Vagina (tissue), 2 donors: ENCODE measurements at regions not wholly inside any gene's neighbourhood (a gene's known extent, or its start where the extent isn't known, plus 50 kb on each side); places are given as distances from the start of the nearest gene placed in this dataset.
"Not testable (repeated sequence)": the region's sequence is repeated elsewhere in the genome, so short reads cannot be mapped to it uniquely, and the experiment has no call there.

Experiments
- POLR2A ChIP-seq, 2 donors: fragments of 450-650 bp; IDR thresholded peaks; one replicate each; pipeline ENCODE4 v1.6.1; 2017; ENCODE audit warnings: antibody characterized with exemption in 2 of 2, mild to moderate bottlenecking in 2 of 2, moderate library complexity in 2 of 2
- POLR2AphosphoS5 ChIP-seq, 2 donors: sonication (generic); formaldehyde crosslinking; IDR thresholded peaks; one replicate each; pipeline ENCODE4 v1.9.0; 2017; ENCODE audit warnings: antibody characterized with exemption in 2 of 2, mild to moderate bottlenecking in 2 of 2, low read depth in 1 of 2; ENCODE audit not compliant: insufficient read depth in 1 of 2
- TF ChIP-seq, protein P1 (sequence below), 3 experiments: fragments of 450-650 bp in 2 of 3; fragments of 200-600 bp in 1 of 3; sonication (generic) in 1 of 3; IDR thresholded peaks; one replicate each; pipeline ENCODE4 v1.5.1; 2017 to 2019; ENCODE audit warnings: antibody characterized with exemption in 3 of 3, mild to moderate bottlenecking in 2 of 3, moderate library complexity in 2 of 3

DNA sequence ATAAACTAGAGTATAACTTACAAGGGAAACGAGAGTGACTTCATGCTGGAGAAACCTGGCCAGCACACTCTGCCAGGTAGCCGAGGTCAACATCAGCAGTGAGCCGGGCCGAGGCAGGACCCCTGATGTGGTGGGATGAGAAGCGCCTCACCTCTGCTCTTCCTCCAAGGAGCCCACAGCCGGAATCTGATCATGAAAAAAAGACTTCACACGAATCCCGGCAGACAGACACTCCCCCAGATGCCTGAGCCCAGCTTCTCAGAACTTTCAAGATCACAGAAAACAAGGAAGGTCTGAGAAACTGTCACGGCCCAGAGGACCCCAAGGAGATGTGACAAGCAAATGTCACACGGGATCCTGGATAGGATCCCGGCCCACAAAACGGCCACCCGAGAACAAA is 116.9 kb upstream of the FAM20C start:
- TF ChIP-seq, protein P1, sequence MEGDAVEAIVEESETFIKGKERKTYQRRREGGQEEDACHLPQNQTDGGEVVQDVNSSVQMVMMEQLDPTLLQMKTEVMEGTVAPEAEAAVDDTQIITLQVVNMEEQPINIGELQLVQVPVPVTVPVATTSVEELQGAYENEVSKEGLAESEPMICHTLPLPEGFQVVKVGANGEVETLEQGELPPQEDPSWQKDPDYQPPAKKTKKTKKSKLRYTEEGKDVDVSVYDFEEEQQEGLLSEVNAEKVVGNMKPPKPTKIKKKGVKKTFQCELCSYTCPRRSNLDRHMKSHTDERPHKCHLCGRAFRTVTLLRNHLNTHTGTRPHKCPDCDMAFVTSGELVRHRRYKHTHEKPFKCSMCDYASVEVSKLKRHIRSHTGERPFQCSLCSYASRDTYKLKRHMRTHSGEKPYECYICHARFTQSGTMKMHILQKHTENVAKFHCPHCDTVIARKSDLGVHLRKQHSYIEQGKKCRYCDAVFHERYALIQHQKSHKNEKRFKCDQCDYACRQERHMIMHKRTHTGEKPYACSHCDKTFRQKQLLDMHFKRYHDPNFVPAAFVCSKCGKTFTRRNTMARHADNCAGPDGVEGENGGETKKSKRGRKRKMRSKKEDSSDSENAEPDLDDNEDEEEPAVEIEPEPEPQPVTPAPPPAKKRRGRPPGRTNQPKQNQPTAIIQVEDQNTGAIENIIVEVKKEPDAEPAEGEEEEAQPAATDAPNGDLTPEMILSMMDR (IDR thresholded peaks at IDR 0.05), result not testable (repeated sequence)
- TF ChIP-seq POLR2A (IDR thresholded peaks at IDR 0.05); POLR2AphosphoS5 (IDR thresholded peaks at IDR 0.05; ENCODE audit: insufficient read depth in 1 of 2, low read depth in 1 of 2): not testable (repeated sequence)
